ENCODE measurements at regions not wholly inside any gene's neighbourhood (a gene's known extent, or its start where the extent isn't known, plus 50 kb on each side); places are given as distances from the start of the nearest gene placed in this dataset.

DNA sequence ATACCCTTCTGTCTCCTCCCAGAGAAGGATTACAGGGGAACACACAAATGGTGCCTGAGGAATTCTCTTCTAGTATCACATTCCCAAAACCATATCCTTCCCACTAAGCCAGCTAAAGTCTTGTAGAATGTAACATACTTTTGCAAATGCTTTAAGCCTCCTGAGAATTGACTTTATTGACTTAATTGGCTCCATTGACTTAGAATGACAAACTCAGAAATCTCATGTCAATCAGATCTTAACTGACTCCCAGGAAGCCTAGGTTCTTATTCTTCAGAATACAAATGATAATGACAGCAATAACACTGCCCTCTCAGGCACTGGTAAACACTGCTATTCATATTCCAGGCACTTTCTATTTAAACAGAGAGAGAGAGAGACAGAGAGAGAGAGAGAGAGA, 356.9 kb upstream of the PRKCQ start:
- no peaks in the 10 kb centered on the region for H3K9me3 ChIP-seq (replicated peaks in 1 of 2; ENCODE audit: control insufficient read depth in 2 of 2, insufficient read depth in 1 of 2, low read depth in 1 of 2, low read length in 2 of 2)
- no peak overlapping the region for H3K4me2 ChIP-seq (ENCODE audit: insufficient read depth, low read length, poor library complexity, severe bottlenecking)
- no peak overlapping the region for H4K8ac ChIP-seq (ENCODE audit: low read depth, low read length)
- H4K91ac ChIP-seq (ENCODE audit: low read depth, low read length, poor library complexity): no peak overlapping the region
- no peaks in the 10 kb centered on the region for H3K27me3 ChIP-seq (ENCODE audit: control insufficient read depth in 3 of 3, insufficient read depth in 3 of 3, low read depth in 1 of 3, low read length in 3 of 3)
- no peak overlapping the region for H2BK5ac ChIP-seq (ENCODE audit: low read length)
- H3K18ac ChIP-seq (ENCODE audit: low read length): no peak overlapping the region
- H2BK120ac ChIP-seq (ENCODE audit: low read depth, low read length): no peak overlapping the region
- no peak overlapping the region for H3K14ac ChIP-seq (ENCODE audit: low read length)
- no peaks in the 10 kb centered on the region for H3K4me1 ChIP-seq (ENCODE audit: control insufficient read depth in 2 of 2, insufficient read depth in 1 of 2, low read depth in 1 of 2, low read length in 2 of 2)
- H3K4me3 ChIP-seq (ENCODE audit: low read length in 2 of 2): no peak overlapping the region
- H3K9ac ChIP-seq (ENCODE audit: low read depth, low read length, poor library complexity): no peak overlapping the region
- H2AK5ac ChIP-seq (ENCODE audit: low read depth, low read length): no peak overlapping the region
- no peaks in the 10 kb centered on the region for H3K36me3 ChIP-seq (replicated peaks in 1 of 2; ENCODE audit: control insufficient read depth in 2 of 2, insufficient read depth in 2 of 2, low read length in 2 of 2)
- H2BK15ac ChIP-seq (ENCODE audit: low read length): no peak overlapping the region
- H2BK12ac ChIP-seq (ENCODE audit: low read length): no peak overlapping the region
- H3K4ac ChIP-seq (ENCODE audit: low read length): no peak overlapping the region
- no peak overlapping the region for H2AFZ ChIP-seq (ENCODE audit: low read length)
- no peaks in the 10 kb centered on the region for H3K79me1 ChIP-seq (ENCODE audit: low read depth, low read length)
- H3K27ac ChIP-seq (replicated peaks; ENCODE audit: low read length): no peak overlapping the region
- DNase-seq (ENCODE audit: low spot score): no peak
- H3K23ac ChIP-seq (ENCODE audit: low read depth, low read length, poor library complexity): no peak overlapping the region

DNA sequence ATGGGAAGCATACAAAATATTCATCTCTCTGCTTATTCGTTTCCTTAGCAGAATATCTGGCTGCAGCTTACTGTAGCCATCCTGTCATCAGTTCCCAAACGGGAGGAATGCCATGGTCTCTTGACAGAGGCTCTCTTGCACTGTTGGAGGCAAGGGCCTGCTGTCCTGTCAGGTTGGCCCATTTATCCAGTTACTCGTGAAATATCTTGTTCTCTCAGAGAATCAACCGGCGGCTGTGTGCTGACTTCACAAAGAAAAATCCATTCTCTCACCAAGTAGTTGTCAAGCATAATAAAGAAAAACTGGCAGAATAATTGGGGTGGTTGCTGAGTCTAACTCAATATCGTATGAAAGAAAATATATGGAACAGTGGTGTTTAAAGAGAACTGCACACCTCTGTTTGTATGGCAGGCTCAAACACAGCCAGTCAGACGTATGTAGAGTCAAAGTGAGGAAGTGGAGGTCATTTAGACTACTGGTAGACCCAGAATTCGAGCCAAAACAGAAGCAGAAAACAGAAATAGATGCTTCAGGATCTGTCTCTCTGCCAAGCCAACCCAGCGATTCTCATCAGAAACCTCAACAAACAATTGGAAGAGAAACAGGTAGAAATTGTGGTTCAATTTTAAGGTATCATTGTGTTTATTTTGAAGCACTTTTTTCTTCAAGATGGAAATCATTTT, 349.2 kb upstream of the PRKCQ start:
- Histone ChIP-seq H3K79me1 (ENCODE audit: low read depth, low read length) (no peaks in the 10 kb centered on the region), H3K23ac (ENCODE audit: low read depth, low read length, poor library complexity) (no peak overlapping the region), H2BK120ac (ENCODE audit: low read depth, low read length) (no peak overlapping the region), H4K91ac (ENCODE audit: low read depth, low read length, poor library complexity) (no peak overlapping the region), H3K14ac (ENCODE audit: low read length) (no peak overlapping the region), H3K9ac (ENCODE audit: low read depth, low read length, poor library complexity) (no peak overlapping the region), H3K9me3 (replicated peaks in 1 of 2; ENCODE audit: control insufficient read depth in 2 of 2, insufficient read depth in 1 of 2, low read depth in 1 of 2, low read length in 2 of 2) (no peaks in the 10 kb centered on the region), H3K4me3 (ENCODE audit: low read length in 2 of 2) (no peak overlapping the region), H2BK15ac (ENCODE audit: low read length) (no peak overlapping the region), H2AFZ (ENCODE audit: low read length) (no peak overlapping the region), H2BK12ac (ENCODE audit: low read length) (no peak overlapping the region), H3K27me3 (ENCODE audit: control insufficient read depth in 3 of 3, insufficient read depth in 3 of 3, low read depth in 1 of 3, low read length in 3 of 3) (no peaks in the 10 kb centered on the region), H3K4me1 (ENCODE audit: control insufficient read depth in 2 of 2, insufficient read depth in 1 of 2, low read depth in 1 of 2, low read length in 2 of 2) (no peaks in the 10 kb centered on the region), H4K8ac (ENCODE audit: low read depth, low read length) (no peak overlapping the region), H2AK5ac (ENCODE audit: low read depth, low read length) (no peak overlapping the region), H2BK5ac (ENCODE audit: low read length) (no peak overlapping the region), H3K36me3 (replicated peaks in 1 of 2; ENCODE audit: control insufficient read depth in 2 of 2, insufficient read depth in 2 of 2, low read length in 2 of 2) (no peaks in the 10 kb centered on the region), H3K4me2 (ENCODE audit: insufficient read depth, low read length, poor library complexity, severe bottlenecking) (no peak overlapping the region), H3K27ac (replicated peaks; ENCODE audit: low read length) (no peak overlapping the region), H3K4ac (ENCODE audit: low read length) (no peak overlapping the region), H3K18ac (ENCODE audit: low read length) (no peak overlapping the region)
- no CpG with 5 or more reads among the region's 9 CpGs for WGBS, 2 donors (ENCODE audit: extremely low coverage in 2 of 2, insufficient read length in 2 of 2, insufficient replicate concordance in 1 of 2)
- no peak for DNase-seq (ENCODE audit: low spot score)

DNA sequence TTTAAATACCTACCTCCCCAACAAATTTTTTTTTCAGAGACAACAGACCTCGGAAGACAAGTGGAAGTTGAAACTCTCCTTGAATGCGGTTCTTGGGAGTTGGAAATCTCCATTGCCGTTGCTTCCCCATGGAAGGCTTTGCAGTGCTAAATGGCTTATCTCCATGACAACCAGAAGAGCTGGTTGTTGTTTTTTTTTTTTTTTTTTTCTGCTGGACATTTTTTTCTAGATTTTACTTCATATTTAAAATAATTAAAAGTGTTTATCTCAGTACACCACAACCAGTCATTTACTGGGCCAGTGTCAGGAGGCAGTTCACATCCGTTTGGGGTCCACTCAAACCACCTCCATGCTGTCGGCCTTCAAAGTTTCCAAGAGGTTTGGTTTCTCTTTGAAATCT, 348.5 kb upstream of the PRKCQ start:
- no peak overlapping the region for H4K8ac ChIP-seq (ENCODE audit: low read depth, low read length)
- no peak overlapping the region for H3K23ac ChIP-seq (ENCODE audit: low read depth, low read length, poor library complexity)
- H3K79me1 ChIP-seq (ENCODE audit: low read depth, low read length): no peaks in the 10 kb centered on the region
- H3K4me2 ChIP-seq (ENCODE audit: insufficient read depth, low read length, poor library complexity, severe bottlenecking): no peak overlapping the region
- no peak overlapping the region for H3K4me3 ChIP-seq (ENCODE audit: low read length in 2 of 2)
- no peak overlapping the region for H2AK5ac ChIP-seq (ENCODE audit: low read depth, low read length)
- no peak overlapping the region for H3K27ac ChIP-seq (replicated peaks; ENCODE audit: low read length)
- no peak overlapping the region for H3K9ac ChIP-seq (ENCODE audit: low read depth, low read length, poor library complexity)
- no peak overlapping the region for H3K18ac ChIP-seq (ENCODE audit: low read length)
- H3K27me3 ChIP-seq (ENCODE audit: control insufficient read depth in 3 of 3, insufficient read depth in 3 of 3, low read depth in 1 of 3, low read length in 3 of 3): no peaks in the 10 kb centered on the region
- H3K4ac ChIP-seq (ENCODE audit: low read length): no peak overlapping the region
- WGBS, 2 donors (ENCODE audit: extremely low coverage in 2 of 2, insufficient read length in 2 of 2, insufficient replicate concordance in 1 of 2): no CpG with 5 or more reads among the region's 5 CpGs
- H3K4me1 ChIP-seq (ENCODE audit: control insufficient read depth in 2 of 2, insufficient read depth in 1 of 2, low read depth in 1 of 2, low read length in 2 of 2): no peaks in the 10 kb centered on the region
- no peaks in the 10 kb centered on the region for H3K9me3 ChIP-seq (replicated peaks in 1 of 2; ENCODE audit: control insufficient read depth in 2 of 2, insufficient read depth in 1 of 2, low read depth in 1 of 2, low read length in 2 of 2)
- no peak overlapping the region for H4K91ac ChIP-seq (ENCODE audit: low read depth, low read length, poor library complexity)
- H2BK12ac ChIP-seq (ENCODE audit: low read length): no peak overlapping the region
- H2BK120ac ChIP-seq (ENCODE audit: low read depth, low read length): no peak overlapping the region
- H3K14ac ChIP-seq (ENCODE audit: low read length): no peak overlapping the region
- H3K36me3 ChIP-seq (replicated peaks in 1 of 2; ENCODE audit: control insufficient read depth in 2 of 2, insufficient read depth in 2 of 2, low read length in 2 of 2): no peaks in the 10 kb centered on the region
- H2BK15ac ChIP-seq (ENCODE audit: low read length): no peak overlapping the region
- DNase-seq (ENCODE audit: low spot score): peak; percentile 17
- peak overlapping the region; percentile 41 for H2AFZ ChIP-seq (ENCODE audit: low read length)
- no peak overlapping the region for H2BK5ac ChIP-seq (ENCODE audit: low read length)

DNA sequence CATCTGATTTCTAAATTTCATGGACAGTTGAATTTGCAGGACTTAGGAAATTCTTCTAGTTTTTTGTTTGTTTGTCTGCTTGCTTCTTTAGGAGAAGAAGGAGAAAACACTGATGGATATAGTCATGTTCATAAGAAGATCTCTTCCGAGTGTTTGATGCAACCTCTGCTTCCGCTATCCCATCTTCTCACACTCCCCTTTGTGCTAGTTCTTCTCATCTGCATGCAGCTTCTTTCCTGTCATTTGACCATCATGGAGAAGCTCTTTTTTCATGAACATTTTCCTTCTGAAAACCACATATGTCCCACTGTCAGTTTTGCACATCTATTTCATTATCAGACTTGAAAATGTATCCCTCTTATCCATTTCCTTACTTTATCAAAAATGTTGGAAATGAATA, 346.9 kb upstream of the PRKCQ start:
- H2BK12ac ChIP-seq (ENCODE audit: low read length): no peak overlapping the region
- H3K4me3 ChIP-seq (ENCODE audit: low read length in 2 of 2): no peak overlapping the region
- H3K4ac ChIP-seq (ENCODE audit: low read length): no peak overlapping the region
- no peak for DNase-seq (ENCODE audit: low spot score)
- no peak overlapping the region for H4K91ac ChIP-seq (ENCODE audit: low read depth, low read length, poor library complexity)
- WGBS, 2 donors (ENCODE audit: extremely low coverage in 2 of 2, insufficient read length in 2 of 2, insufficient replicate concordance in 1 of 2): no CpG with 5 or more reads among the region's 2 CpGs
- H2BK5ac ChIP-seq (ENCODE audit: low read length): no peak overlapping the region
- no peak overlapping the region for H2BK120ac ChIP-seq (ENCODE audit: low read depth, low read length)
- no peak overlapping the region for H3K18ac ChIP-seq (ENCODE audit: low read length)
- no peaks in the 10 kb centered on the region for H3K79me1 ChIP-seq (ENCODE audit: low read depth, low read length)
- no peak overlapping the region for H3K14ac ChIP-seq (ENCODE audit: low read length)
- no peak overlapping the region for H3K27ac ChIP-seq (replicated peaks; ENCODE audit: low read length)
- H2AK5ac ChIP-seq (ENCODE audit: low read depth, low read length): no peak overlapping the region
- no peaks in the 10 kb centered on the region for H3K27me3 ChIP-seq (ENCODE audit: control insufficient read depth in 3 of 3, insufficient read depth in 3 of 3, low read depth in 1 of 3, low read length in 3 of 3)
- H3K9me3 ChIP-seq (replicated peaks in 1 of 2; ENCODE audit: control insufficient read depth in 2 of 2, insufficient read depth in 1 of 2, low read depth in 1 of 2, low read length in 2 of 2): no peaks in the 10 kb centered on the region
- H2BK15ac ChIP-seq (ENCODE audit: low read length): no peak overlapping the region
- H3K23ac ChIP-seq (ENCODE audit: low read depth, low read length, poor library complexity): no peak overlapping the region
- H3K36me3 ChIP-seq (replicated peaks in 1 of 2; ENCODE audit: control insufficient read depth in 2 of 2, insufficient read depth in 2 of 2, low read length in 2 of 2): no peaks in the 10 kb centered on the region
- no peak overlapping the region for H3K9ac ChIP-seq (ENCODE audit: low read depth, low read length, poor library complexity)
- no peak overlapping the region for H3K4me2 ChIP-seq (ENCODE audit: insufficient read depth, low read length, poor library complexity, severe bottlenecking)
- no peak overlapping the region for H2AFZ ChIP-seq (ENCODE audit: low read length)
- H4K8ac ChIP-seq (ENCODE audit: low read depth, low read length): no peak overlapping the region
- no peaks in the 10 kb centered on the region for H3K4me1 ChIP-seq (ENCODE audit: control insufficient read depth in 2 of 2, insufficient read depth in 1 of 2, low read depth in 1 of 2, low read length in 2 of 2)

All from neuronal stem cell (in vitro differentiated cells).